Activated CD8-positive, alpha-beta memory T cell treated with anti-CD3 and anti-CD28 coated beads, Interleukin-2, amount 50 U/mL, for 48 hours (primary cell): ENCODE measurements at regions not wholly inside any gene's neighbourhood (a gene's known extent, or its start where the extent isn't known, plus 50 kb on each side); places are given as distances from the start of the nearest gene placed in this dataset.

Experiments used
- DNase-seq: peaks from one replicate; pipeline ENCODE4 v3.0.0-alpha.2; 2020

- no peak for DNase-seq
Observed at GRCh38 chr9:129469188-129469987, 151.5 kb downstream of the C9orf50 start.

- no peak for DNase-seq
Observed at GRCh38 chr9:129467739-129468666, 152.9 kb downstream of the C9orf50 start.

DNA sequence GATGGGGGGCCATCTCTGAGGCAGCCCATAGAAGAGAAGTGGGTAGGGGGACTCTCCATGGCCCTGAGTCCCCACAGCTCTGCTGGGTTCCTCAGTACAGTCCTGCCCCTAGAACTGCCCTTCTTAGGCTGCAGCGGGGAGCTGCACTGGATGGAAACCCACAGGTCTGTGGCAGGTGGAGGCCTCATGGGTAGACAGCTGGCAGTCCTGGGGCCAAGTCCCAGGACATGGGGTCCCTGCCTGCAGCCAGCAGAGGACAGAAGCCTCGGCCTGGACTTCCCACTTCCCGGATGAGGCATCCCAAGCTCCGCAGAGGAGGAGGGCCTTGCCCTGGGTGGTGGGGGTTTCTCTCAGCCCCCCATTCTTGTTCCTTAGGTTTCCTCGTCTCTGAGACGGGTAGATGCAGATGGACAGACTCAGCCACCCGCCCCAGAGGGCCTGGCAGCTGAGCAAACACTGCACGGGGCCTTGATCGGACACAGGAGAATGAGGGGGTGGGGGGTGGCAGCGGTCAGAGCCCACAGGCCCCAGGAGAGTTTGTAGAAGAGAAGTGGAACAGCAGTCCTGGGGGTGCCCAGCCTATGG is 153.8 kb downstream of the C9orf50 start:
- DNase-seq: no peak

GRCh38 chr9:129465834-129466535 is 154.9 kb downstream of the C9orf50 start:
- DNase-seq: no peak

GRCh38 chr9:129464972-129465833 is 155.7 kb downstream of the C9orf50 start:
- DNase-seq: no peak

GRCh38 chr9:129463994-129464393 is 156.9 kb downstream of the C9orf50 start:
- DNase-seq: no peak

- no peak for DNase-seq
Observed at GRCh38 chr9:129463477-129463876, 157.4 kb downstream of the C9orf50 start.

DNA sequence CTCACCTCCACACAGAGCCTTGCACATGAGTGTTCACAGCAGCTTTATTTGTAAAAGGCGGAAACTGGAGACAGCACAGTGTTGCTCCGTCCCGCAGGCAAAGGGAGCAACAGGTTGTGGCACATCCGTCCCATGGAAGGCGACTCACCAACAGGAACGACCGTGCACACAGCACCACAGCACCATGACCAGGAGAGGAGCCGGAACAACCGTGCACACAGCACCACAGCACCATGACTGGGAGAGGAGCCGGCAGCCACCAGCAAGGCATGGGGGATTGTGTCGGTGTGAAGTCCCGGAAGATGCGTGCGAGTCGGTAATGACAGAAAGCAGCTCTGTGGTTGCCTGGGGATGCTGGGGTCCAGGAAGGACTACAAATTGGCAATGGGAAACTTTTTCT is 158.5 kb downstream of the C9orf50 start:
- no peak for DNase-seq

- peak; percentile 88 for DNase-seq
Observed at GRCh38 chr9:129460323-129461261, 160.3 kb downstream of the C9orf50 start.

- peak; percentile 72 for DNase-seq
Observed at GRCh38 chr9:129459547-129460322, 161.2 kb downstream of the C9orf50 start.

GRCh38 chr9:129458663-129459546 is 162.0 kb downstream of the C9orf50 start:
- peak; percentile 68 for DNase-seq

DNA sequence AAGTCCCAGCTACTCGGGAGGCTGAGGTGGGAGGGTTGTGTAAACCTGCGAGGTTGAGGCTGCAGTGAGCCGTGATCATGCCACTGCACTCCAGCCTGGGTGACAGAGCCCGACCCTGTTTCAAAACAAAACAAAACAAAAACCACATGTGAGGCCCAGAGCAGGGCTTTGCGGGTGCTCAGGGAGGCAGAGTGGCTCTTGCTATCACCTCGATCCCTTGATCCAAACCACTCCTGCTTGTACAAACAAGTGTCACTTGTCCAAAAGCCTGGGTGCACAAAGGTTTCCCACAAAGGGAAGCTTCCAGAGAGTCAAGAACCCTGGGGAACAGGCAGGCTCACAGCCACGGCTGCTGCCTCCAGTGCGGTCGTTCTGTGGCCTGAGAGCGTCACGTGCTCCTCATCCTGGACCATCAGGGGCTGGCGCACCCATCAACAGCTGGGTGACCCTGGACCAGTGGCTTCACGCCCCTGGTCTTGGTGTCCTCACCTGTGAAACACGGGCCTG is 162.7 kb downstream of the C9orf50 start:
- DNase-seq: peak; percentile 72

- DNase-seq: no peak
Observed at GRCh38 chr9:129457325-129457779, 163.5 kb downstream of the C9orf50 start.

DNA sequence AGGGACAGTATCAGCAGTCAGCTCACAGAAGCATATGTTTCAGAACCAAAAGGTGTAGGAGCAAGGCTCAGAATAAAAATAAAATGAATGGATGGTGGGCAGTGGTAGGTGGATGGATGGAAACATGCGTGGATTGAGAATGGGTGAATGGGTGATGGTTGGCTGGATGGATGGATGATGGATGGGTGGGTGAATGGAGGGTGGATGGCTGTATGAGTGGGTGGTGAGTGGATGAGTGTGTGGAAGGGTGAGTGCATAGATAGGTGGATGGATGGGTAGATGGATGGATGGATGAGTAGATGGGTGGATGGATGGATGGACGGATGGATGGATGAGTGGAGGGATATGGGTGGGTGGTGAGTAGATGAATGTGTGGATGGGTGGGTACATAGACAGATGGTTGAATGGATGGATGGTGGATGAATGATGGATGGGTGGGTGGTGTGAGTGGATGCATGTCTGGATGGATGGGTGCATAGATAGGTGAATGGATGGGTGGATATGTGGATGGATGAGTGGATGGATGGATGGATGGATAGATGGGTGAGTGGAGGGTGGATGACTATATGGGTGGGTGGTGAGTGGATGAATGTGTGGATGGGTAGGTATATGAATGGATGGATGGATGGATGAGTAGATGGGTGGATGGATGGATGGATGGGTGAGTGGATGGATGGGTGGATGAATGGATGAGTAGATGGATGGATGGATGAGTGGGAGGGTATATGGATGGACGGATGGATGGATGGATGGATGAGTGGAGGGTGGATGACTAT is 164.2 kb downstream of the C9orf50 start:
- no peak for DNase-seq

- no peak for DNase-seq
Observed at GRCh38 chr9:129455151-129455995, 165.5 kb downstream of the C9orf50 start.

DNA sequence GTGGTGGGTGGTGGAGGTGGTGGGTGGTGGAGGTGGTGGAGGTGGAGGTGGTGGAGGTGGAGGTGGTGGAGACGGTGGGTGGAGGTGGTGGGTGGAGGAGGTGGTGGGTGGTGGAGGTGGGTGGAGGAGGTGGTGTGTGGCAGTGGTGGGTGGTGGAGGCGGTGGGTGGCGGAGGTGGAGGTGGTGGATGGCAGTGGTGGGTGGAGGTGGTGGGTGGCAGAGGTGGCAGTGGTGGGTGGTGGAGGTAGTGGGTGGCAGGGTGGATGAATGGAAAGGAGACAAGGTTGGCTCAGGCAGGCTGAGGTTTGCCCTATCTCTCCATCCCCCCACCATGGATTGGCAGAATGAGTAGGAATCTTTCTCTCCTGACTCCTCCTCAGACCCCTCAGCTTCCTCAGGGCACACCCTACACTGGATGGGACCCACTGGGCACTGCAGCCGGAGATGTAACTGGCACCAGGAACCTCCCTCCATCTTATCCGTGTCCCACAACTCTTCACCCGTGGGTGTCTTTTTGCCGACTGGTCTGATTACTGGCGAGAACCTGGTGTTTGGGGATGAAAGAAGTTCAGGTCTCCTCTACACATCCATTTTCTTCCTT is 166.3 kb downstream of the C9orf50 start:
- DNase-seq: no peak
